ENCODE measurements at regions not wholly inside any gene's neighbourhood (a gene's known extent, or its start where the extent isn't known, plus 50 kb on each side); places are given as distances from the start of the nearest gene placed in this dataset.
"Not testable (repeated sequence)": the region's sequence is repeated elsewhere in the genome, so short reads cannot be mapped to it uniquely, and the experiment has no call there.

GRCh38 chr7:67661-68395 lies 124.5 kb upstream of the FAM20C start:
- H3K9me3 ChIP-seq = no peaks in the 10 kb centered on the region
- no peaks in the 10 kb centered on the region for H3K36me3 ChIP-seq
- DNase-seq (ENCODE audit: low spot score in 2 of 2) = peak in 1 of 2 donors; percentile 40
- intact Hi-C loops (cut with DNase I; ENCODE audit: low total_unique reads) = no loop called here
- no peaks in the 10 kb centered on the region for H3K27me3 ChIP-seq
- TF ChIP-seq CTCF (IDR thresholded peaks at IDR 0.05) (no peak), POLR2AphosphoS5 (IDR thresholded peaks at IDR 0.05) (no peak), POLR2A (IDR thresholded peaks at IDR 0.05) (no peak)
- H3K4me3 ChIP-seq = no peak overlapping the region
- peaks cover 0 to 3% of the 10 kb centered on the region in 2 donors for H3K4me1 ChIP-seq
- H3K27ac ChIP-seq = no peak overlapping the region

- Histone ChIP-seq H3K27me3 (no peaks in the 10 kb centered on the region), H3K9me3 (no peaks in the 10 kb centered on the region), H3K4me1 (peaks cover 0 to 3% of the 10 kb centered on the region in 2 donors), H3K27ac (peak overlapping the region in 1 of 2 donors; percentile 63), H3K4me3 (no peak overlapping the region), H3K36me3 (no peaks in the 10 kb centered on the region)
- DNase-seq (ENCODE audit: low spot score in 2 of 2) = peak in 1 of 2 donors; percentile 35
- TF ChIP-seq POLR2AphosphoS5 (IDR thresholded peaks at IDR 0.05) (no peak), POLR2A (IDR thresholded peaks at IDR 0.05) (no peak), CTCF (IDR thresholded peaks at IDR 0.05) (no peak)
- intact Hi-C loops (cut with DNase I; ENCODE audit: low total_unique reads) = no loop called here
Observed at GRCh38 chr7:68629-69028, 123.7 kb upstream of the FAM20C start.

GRCh38 chr7:69052-69451 lies 123.3 kb upstream of the FAM20C start:
- intact Hi-C loops (cut with DNase I; ENCODE audit: low total_unique reads); DNase-seq (ENCODE audit: low spot score in 2 of 2); H3K27me3 ChIP-seq; H3K9me3 ChIP-seq; H3K4me1 ChIP-seq; H3K4me3 ChIP-seq; H3K36me3 ChIP-seq: not testable (repeated sequence)
- H3K27ac ChIP-seq = peak overlapping the region in 1 of 2 donors; percentile 63

- intact Hi-C loops (cut with DNase I; ENCODE audit: low total_unique reads); H3K4me3 ChIP-seq; H3K27me3 ChIP-seq; DNase-seq (ENCODE audit: low spot score in 2 of 2); H3K9me3 ChIP-seq; H3K36me3 ChIP-seq; H3K4me1 ChIP-seq: not testable (repeated sequence)
- H3K27ac ChIP-seq = peak overlapping the region in 1 of 2 donors; percentile 43
Observed at GRCh38 chr7:69499-70123, 122.8 kb upstream of the FAM20C start.

GRCh38 chr7:70207-70606 lies 122.2 kb upstream of the FAM20C start:
- H3K36me3 ChIP-seq; H3K4me3 ChIP-seq; intact Hi-C loops (cut with DNase I; ENCODE audit: low total_unique reads); H3K9me3 ChIP-seq; DNase-seq (ENCODE audit: low spot score in 2 of 2); H3K27me3 ChIP-seq; H3K4me1 ChIP-seq: not testable (repeated sequence)
- peak overlapping the region in 1 of 2 donors; percentile 68 for H3K27ac ChIP-seq

- peak overlapping the region; percentile 45 to 68 for H3K27ac ChIP-seq
- peak in 1 of 2 donors; percentile 67 for DNase-seq (ENCODE audit: low spot score in 2 of 2)
- intact Hi-C loops (cut with DNase I; ENCODE audit: low total_unique reads); H3K27me3 ChIP-seq; H3K36me3 ChIP-seq; H3K4me1 ChIP-seq; H3K4me3 ChIP-seq; H3K9me3 ChIP-seq: not testable (repeated sequence)
Observed at GRCh38 chr7:70989-71388, 121.4 kb upstream of the FAM20C start.

GRCh38 chr7:72266-73057 lies 119.9 kb upstream of the FAM20C start:
- H3K27me3 ChIP-seq; H3K4me3 ChIP-seq; H3K4me1 ChIP-seq; intact Hi-C loops (cut with DNase I; ENCODE audit: low total_unique reads); H3K9me3 ChIP-seq; DNase-seq (ENCODE audit: low spot score in 2 of 2); H3K36me3 ChIP-seq; H3K27ac ChIP-seq: not testable (repeated sequence)

- H3K27me3 ChIP-seq; H3K9me3 ChIP-seq; H3K4me3 ChIP-seq; DNase-seq (ENCODE audit: low spot score in 2 of 2); H3K36me3 ChIP-seq; intact Hi-C loops (cut with DNase I; ENCODE audit: low total_unique reads); H3K27ac ChIP-seq; H3K4me1 ChIP-seq: not testable (repeated sequence)
Observed at GRCh38 chr7:73058-73331, 119.4 kb upstream of the FAM20C start.

GRCh38 chr7:74008-74540 lies 118.3 kb upstream of the FAM20C start:
- H3K4me1 ChIP-seq; H3K27me3 ChIP-seq; H3K4me3 ChIP-seq; DNase-seq (ENCODE audit: low spot score in 2 of 2); intact Hi-C loops (cut with DNase I; ENCODE audit: low total_unique reads); H3K9me3 ChIP-seq; H3K27ac ChIP-seq; H3K36me3 ChIP-seq: not testable (repeated sequence)

GRCh38 chr7:75511-75910 lies 116.9 kb upstream of the FAM20C start:
- H3K27ac ChIP-seq; H3K27me3 ChIP-seq; DNase-seq (ENCODE audit: low spot score in 2 of 2); H3K9me3 ChIP-seq; intact Hi-C loops (cut with DNase I; ENCODE audit: low total_unique reads); H3K4me1 ChIP-seq; H3K4me3 ChIP-seq; H3K36me3 ChIP-seq: not testable (repeated sequence)

GRCh38 chr7:76202-76601 lies 116.2 kb upstream of the FAM20C start:
- H3K27me3 ChIP-seq; H3K4me1 ChIP-seq; H3K9me3 ChIP-seq; H3K4me3 ChIP-seq; intact Hi-C loops (cut with DNase I; ENCODE audit: low total_unique reads); H3K27ac ChIP-seq; DNase-seq (ENCODE audit: low spot score in 2 of 2); H3K36me3 ChIP-seq: not testable (repeated sequence)
